ENCODE measurements at regions not wholly inside any gene's neighbourhood (a gene's known extent, or its start where the extent isn't known, plus 50 kb on each side); places are given as distances from the start of the nearest gene placed in this dataset.

- Histone ChIP-seq H3K36me3 (ENCODE audit: control insufficient read depth, insufficient read depth, low read length) (no peaks in the 10 kb centered on the region), H3K9me3 (no peaks in the 10 kb centered on the region), H3K27me3 (replicated peaks; ENCODE audit: control insufficient read depth, insufficient read depth, low read length) (peaks cover 2% of the 10 kb centered on the region), H3K4me1 (no peaks in the 10 kb centered on the region), H3K4me3 (ENCODE audit: low read depth, low read length) (no peak overlapping the region)
- DNase-seq = no peak
- Mint-ChIP-seq H3K4me3 (ENCODE audit: unreplicated experiment) (no peak overlapping the region), H3K27me3 (ENCODE audit: insufficient read depth, unreplicated experiment) (peaks cover 27% of the 10 kb centered on the region), H3K27ac (ENCODE audit: unreplicated experiment) (no peak overlapping the region), H3K9me3 (ENCODE audit: unreplicated experiment) (no peaks in the 10 kb centered on the region), H3K36me3 (ENCODE audit: insufficient read depth, unreplicated experiment) (no peaks in the 10 kb centered on the region), H3K4me1 (ENCODE audit: low read depth, unreplicated experiment) (no peaks in the 10 kb centered on the region)
- ChIA-PET POLR2A (no interaction called here), CTCF (no interaction called here)
- no TSS peak for BruUV-seq (replicated peaks)
- intact Hi-C loops (cut with micrococcal nuclease; ENCODE audit: unreplicated experiment) = no loop called here
- no peak for TF ChIP-seq CTCF (IDR thresholded peaks at IDR 0.05; ENCODE audit: insufficient read depth in 1 of 2, low read depth in 1 of 2, low read length in 1 of 2, severe bottlenecking in 1 of 2, unreplicated experiment in 1 of 2)
Observed at GRCh38 chr6:206264-206663, 86.0 kb upstream of the DUSP22 start.

GRCh38 chr6:208364-208763 lies 83.9 kb upstream of the DUSP22 start:
- DNase-seq = no peak
- Mint-ChIP-seq H3K27me3 (ENCODE audit: insufficient read depth, unreplicated experiment) (peaks cover 29% of the 10 kb centered on the region), H3K9me3 (ENCODE audit: unreplicated experiment) (peaks cover 14% of the 10 kb centered on the region), H3K4me1 (ENCODE audit: low read depth, unreplicated experiment) (no peaks in the 10 kb centered on the region), H3K27ac (ENCODE audit: unreplicated experiment) (no peak overlapping the region), H3K4me3 (ENCODE audit: unreplicated experiment) (no peak overlapping the region), H3K36me3 (ENCODE audit: insufficient read depth, unreplicated experiment) (no peaks in the 10 kb centered on the region)
- TF ChIP-seq CTCF (IDR thresholded peaks at IDR 0.05; ENCODE audit: insufficient read depth in 1 of 2, low read depth in 1 of 2, low read length in 1 of 2, severe bottlenecking in 1 of 2, unreplicated experiment in 1 of 2) = no peak
- Histone ChIP-seq H3K36me3 (ENCODE audit: control insufficient read depth, insufficient read depth, low read length) (no peaks in the 10 kb centered on the region), H3K27me3 (replicated peaks; ENCODE audit: control insufficient read depth, insufficient read depth, low read length) (peaks cover 2% of the 10 kb centered on the region), H3K9me3 (no peaks in the 10 kb centered on the region; the same call in 1 of the 2 replicates), H3K4me3 (ENCODE audit: low read depth, low read length) (no peak overlapping the region), H3K4me1 (no peaks in the 10 kb centered on the region)
- ChIA-PET CTCF (no interaction called here), POLR2A (no interaction called here)
- BruUV-seq (replicated peaks) = no TSS peak
- intact Hi-C loops (cut with micrococcal nuclease; ENCODE audit: unreplicated experiment) = no loop called here

GRCh38 chr6:208938-209337 lies 83.3 kb upstream of the DUSP22 start:
- Histone ChIP-seq H3K4me3 (ENCODE audit: low read depth, low read length) (no peak overlapping the region), H3K4me1 (no peaks in the 10 kb centered on the region), H3K36me3 (ENCODE audit: control insufficient read depth, insufficient read depth, low read length) (no peaks in the 10 kb centered on the region), H3K27me3 (replicated peaks; ENCODE audit: control insufficient read depth, insufficient read depth, low read length) (peaks cover 2% of the 10 kb centered on the region), H3K9me3 (peaks cover 2% of the 10 kb centered on the region; the same call in 1 of the 2 replicates)
- Mint-ChIP-seq H3K27me3 (ENCODE audit: insufficient read depth, unreplicated experiment) (peaks cover 25% of the 10 kb centered on the region), H3K4me1 (ENCODE audit: low read depth, unreplicated experiment) (no peaks in the 10 kb centered on the region), H3K9me3 (ENCODE audit: unreplicated experiment) (peaks cover 20% of the 10 kb centered on the region), H3K36me3 (ENCODE audit: insufficient read depth, unreplicated experiment) (no peaks in the 10 kb centered on the region), H3K4me3 (ENCODE audit: unreplicated experiment) (no peak overlapping the region), H3K27ac (ENCODE audit: unreplicated experiment) (no peak overlapping the region)
- DNase-seq = no peak
- TF ChIP-seq CTCF (IDR thresholded peaks at IDR 0.05; ENCODE audit: insufficient read depth in 1 of 2, low read depth in 1 of 2, low read length in 1 of 2, severe bottlenecking in 1 of 2, unreplicated experiment in 1 of 2) = no peak
- ChIA-PET POLR2A (no interaction called here), CTCF (no interaction called here)
- no TSS peak for BruUV-seq (replicated peaks)
- intact Hi-C loops (cut with micrococcal nuclease; ENCODE audit: unreplicated experiment) = no loop called here
